ELF-1 (cell line): ENCODE measurements at regions not wholly inside any gene's neighbourhood (a gene's known extent, or its start where the extent isn't known, plus 50 kb on each side); places are given as distances from the start of the nearest gene placed in this dataset.
"Not testable (repeated sequence)": the region's sequence is repeated elsewhere in the genome, so short reads cannot be mapped to it uniquely, and the experiment has no call there.

ENCODE experiments used
- DNase-seq: peaks from one replicate; pipeline ENCODE4 v3.0.0-alpha.2; 2016; ENCODE audit warnings: low read depth, low spot score

GRCh38 chr19:30682999-30683536 is 310.9 kb downstream of the ZNF536 start:
- DNase-seq: peak; percentile 62

- no peak for DNase-seq
Measured at GRCh38 chr19:30682146-30682998, 310.2 kb downstream of the ZNF536 start.

- DNase-seq: no peak
Measured at GRCh38 chr19:30681162-30682100, 309.2 kb downstream of the ZNF536 start.

DNA sequence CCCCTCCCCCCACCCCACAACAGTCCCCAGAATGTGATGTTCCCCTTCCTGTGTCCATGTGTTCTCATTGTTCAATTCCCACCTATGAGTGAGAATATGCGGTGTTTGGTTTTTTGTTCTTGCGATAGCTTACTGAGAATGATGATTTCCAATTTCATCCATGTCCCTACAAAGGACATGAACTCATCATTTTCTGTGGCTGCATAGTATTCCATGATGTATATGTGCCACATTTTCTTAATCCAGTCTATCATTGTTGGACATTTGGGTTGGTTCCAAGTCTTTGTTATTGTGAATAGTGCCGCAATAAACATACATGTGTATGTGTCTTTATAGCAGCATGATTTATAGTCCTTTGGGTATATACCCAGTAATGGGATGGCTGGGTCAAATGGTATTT is 308.2 kb downstream of the ZNF536 start:
- DNase-seq: not testable (repeated sequence)

DNA sequence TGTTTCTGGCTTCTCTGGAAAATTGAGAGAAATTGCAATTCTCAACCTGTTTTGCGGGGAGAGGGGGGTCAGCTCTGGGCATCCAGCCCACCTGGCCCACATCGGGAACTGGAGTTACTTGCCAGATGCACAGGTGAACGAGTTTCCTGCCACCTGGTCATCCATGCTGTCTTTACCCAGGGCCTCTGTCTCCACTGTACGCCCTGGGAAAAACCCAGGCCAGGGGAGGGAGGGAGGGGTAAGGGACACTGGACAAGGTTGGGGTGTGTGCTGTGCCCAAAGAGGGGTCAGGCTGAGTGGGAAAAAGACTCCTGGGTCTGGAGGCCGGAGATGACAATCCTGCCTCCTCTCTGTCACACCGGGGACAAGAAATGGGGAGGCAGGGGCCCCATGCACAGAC is 307.6 kb downstream of the ZNF536 start:
- DNase-seq: no peak

DNA sequence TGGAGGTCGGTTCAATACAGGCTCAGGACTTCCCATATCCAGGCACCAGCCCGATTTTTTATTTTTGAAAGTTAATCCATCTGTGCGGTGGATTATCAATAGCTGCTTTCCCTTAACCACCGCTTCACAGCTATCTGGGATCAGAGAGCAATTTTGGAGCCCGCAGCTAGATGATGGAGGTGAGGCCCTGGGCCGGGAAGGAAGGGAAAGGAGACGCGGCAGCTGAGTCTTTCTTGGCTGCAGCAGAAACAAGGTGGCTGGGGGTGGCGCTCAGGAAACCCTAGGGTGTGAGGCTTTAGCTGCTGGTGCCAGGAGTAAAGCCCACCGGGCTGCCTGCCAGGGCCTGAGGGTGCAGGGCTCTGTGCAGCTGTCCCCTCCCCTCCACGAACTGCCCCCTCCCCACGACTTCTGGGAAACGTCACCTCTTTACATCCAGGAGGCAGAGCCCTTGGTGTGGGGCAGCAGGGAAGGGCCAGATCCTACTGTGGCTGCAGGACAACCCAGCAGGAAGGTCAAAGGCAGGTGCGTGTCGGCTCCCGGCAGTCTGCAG is 307.0 kb downstream of the ZNF536 start:
- DNase-seq: no peak

DNA sequence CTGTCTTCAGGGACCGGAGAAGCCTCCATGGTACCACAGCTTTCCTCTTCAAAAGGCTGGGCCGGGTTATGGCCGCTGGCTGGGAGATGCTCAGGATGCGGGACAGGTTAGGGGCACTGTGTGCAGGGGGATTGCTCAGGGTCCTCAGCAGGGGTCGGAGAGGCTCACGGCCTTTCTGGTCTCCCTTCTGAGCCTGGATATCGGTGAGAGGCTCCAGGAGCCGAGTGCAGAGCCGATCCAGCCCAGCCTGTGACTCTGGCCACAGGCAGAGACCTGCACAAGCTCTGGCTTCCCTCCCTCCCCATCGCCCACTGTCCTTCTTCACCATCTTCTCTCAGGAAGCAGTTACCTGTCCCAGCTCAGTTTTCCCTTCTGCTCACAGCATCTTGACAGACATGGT is 306.0 kb downstream of the ZNF536 start:
- DNase-seq: no peak

GRCh38 chr19:30677702-30678101 is 305.5 kb downstream of the ZNF536 start:
- DNase-seq: no peak

DNA sequence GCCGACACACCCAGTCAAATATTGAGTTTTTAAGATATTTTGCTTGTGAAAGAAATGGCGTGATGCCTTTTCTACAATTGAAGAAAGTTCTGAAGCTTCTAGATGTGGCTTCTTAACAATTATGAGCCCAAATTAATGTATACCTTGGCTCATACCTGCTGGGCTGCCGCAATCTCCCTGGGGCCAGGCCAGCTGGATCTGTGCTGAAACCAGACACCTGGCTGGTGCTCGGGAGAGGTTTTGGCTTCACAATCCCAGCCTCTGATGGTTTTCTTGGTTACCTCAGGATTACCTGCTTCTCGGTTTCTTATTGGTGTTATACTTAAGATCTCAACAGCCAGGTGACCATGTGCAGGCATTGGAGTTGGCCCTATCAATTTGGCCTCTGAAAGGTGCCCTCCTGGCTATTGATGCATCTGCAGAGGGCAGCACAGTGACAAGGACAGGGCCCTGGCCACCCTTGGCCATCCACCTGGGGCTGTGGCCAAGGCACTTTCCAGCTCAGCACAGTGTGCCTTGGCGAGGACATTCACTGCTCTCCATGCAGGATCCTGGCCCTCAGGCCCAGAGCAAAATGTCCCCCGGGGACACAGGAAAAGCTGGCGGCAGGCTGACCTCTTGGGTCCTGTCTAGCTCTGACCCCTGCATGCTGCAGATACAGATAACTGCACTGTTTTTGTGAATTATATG is 305.0 kb downstream of the ZNF536 start:
- no peak for DNase-seq

DNA sequence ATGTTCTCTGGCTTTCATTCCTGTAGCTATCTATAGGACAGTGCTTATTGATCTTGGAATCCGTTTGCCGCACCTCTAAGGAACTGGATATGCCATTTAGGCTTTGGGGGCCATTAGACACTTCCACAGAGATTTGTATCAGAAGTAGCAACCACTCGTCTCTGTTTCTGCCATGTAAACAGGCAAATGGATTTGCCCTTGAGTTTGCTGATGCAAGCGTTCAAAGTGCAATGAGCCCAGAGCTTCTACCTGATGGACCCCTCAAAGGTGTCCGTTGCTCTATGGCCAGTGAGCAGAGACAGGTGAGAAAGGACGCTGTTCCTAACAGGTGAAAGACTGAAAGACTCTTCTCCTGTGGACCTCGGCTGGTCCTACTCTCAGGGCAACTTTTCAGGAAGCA is 302.9 kb downstream of the ZNF536 start:
- no peak for DNase-seq

DNA sequence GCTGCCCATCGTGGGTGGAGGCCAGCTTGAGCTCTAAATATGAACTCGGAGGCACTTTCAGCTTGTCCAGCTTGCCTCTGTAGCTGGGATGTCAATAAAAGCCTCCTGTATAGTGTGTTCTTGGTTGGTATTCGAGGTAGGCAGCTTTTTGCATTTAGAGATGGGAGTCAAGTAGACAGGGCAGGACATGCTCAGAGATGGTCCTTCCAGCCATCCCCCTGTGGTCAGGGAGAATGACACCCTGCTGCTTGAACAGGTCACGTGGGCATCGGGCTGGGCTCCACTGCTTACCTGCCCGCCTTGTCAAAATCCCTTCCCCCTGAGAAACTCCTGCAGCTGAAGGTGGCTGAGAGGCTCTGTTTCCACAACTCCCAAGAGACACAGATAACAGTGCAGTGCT is 302.5 kb downstream of the ZNF536 start:
- no peak for DNase-seq

- no peak for DNase-seq
Measured at GRCh38 chr19:30673336-30673735, 301.2 kb downstream of the ZNF536 start.

DNA sequence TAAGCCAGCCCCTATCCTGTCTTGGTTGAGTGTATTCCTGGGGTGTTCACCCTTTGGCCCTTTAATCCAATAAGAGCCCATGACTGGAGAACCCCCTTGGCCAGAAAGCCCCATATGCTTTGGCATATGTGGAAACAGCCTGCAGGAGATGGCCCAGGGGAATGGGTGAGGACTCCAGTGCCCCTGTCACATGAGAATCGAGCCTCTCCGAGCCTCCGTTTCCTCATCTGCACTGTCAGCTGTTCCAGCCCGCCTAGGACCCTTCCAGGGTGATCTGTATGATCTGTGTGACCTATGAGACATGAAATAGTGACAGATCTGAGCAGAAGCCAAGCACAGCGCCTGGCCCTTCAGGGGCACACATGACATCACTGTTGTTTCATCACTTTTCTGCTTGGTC is 300.7 kb downstream of the ZNF536 start:
- no peak for DNase-seq

DNA sequence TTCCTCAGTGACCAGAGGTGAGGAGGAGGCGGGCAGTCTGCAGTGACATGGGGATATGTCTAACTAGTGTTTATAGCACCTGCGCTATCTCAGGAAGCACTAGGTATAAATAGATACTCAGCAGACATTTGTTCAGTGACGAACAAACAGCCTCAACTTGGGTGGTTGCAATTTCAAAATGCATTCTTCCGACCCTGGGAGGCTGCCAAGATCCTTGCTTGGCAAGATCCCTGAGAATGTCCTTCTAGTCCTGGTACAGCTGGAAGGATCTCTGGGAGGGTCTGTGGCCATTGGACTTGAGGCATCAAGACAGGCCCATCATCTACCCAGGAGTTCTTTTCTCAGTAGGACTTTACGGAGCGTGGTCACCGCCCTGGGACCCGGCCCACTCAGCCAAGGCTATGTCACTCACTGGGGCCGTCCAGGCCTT is 299.5 kb downstream of the ZNF536 start:
- DNase-seq: no peak

DNA sequence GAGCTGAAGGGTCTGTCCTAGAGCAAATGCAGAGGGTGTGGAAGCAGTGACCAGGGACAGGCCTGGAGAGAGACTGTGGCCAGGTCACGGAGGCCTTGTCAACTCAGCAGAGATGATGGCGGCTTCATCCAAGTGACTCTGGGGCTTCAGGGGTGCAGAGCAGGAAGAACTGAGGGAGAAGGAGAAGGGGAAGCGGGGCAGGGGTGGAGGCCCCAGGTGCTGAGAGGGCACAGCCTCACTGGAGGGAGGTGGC is 299.1 kb downstream of the ZNF536 start:
- DNase-seq: no peak

DNA sequence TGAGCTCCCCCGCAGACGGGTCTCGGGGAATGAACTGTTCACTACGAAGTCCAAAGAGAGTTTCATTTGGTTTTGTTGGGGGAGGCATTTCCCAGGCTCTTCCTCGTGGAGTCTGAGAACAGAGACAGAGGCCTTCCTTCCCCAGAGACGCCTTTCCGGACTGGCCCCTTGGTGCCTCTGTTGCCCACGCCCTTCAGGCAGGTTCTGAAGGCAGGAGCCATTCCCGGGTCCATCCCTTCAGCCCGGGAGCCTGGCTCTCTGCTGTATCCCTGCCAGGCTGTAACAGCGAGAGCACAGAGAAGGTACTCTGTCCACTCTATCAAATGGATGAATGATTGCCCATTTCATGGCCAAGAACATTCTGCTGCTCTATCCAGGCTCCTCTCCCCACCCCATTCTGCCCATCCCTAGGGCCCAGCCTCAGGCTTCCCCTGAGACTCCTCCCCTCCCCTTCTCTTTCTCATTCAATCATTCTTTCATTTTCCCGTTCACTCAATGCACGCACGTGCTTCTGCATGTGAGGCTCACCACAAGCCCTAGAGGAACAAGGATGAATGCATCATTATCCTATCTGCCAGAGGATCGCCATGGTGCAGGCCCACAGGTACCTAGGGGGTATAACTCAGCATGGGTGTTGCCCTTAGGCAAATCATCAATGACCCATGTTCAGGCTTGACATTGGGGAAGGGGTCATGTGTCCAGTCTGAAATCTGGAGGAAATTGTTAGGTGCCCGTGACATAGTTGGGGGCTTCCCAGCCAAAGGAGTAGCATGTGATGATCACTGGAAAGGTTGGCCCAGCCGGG is 298.6 kb downstream of the ZNF536 start:
- no peak for DNase-seq

DNA sequence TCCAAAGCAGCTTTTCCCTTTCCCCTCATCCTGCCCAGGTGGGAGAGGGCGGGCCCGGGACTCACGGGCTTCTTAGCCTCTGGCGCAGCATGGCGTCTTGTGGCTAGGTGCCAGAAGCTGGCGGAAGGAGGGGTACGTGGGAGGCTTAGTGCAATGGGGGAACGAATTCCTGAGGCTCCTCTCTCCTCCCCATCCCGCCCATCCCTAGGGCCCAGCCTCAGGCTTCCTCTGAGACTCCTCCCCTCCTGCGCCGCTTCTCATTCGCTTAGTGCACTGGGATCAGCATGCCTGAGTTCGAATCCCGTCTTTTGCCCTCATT is 297.8 kb downstream of the ZNF536 start:
- DNase-seq: no peak

DNA sequence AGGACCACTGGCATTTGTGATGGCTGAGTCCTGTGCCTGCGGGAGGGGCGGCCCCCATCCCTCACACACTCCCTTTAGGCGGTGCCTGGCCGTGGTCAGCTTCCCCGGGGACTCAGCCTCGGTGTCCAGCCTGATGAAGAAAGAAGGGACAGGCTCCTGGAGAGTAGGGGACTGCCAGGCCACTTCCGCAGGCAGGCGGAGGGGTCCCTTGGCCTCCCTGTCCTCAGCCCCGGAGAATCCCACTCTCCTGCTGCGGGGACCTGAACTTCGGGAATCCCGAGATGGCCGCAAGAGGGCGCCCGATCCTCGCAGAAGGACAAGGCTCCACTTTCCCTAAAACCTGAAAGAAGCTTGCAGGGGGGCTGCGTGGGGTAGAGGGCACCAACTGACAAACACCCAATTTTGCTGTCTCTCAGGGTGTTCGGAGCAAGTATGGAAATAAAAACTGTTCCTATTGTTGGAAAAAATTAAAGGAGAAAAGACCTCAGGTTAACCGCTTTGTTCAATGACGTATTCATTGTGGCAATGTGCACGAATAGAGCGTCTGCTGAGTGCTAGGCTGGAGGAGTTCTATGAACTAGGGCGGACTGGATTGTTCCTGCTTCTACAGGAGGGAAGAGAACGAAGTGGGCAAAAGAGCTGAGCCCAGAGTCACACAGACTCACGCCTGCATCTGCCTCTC is 297.3 kb downstream of the ZNF536 start:
- peak; percentile 84 for DNase-seq

- DNase-seq: no peak
Measured at GRCh38 chr19:30668521-30669155, 296.5 kb downstream of the ZNF536 start.

- no peak for DNase-seq
Measured at GRCh38 chr19:30667746-30668145, 295.6 kb downstream of the ZNF536 start.
